ENCODE measurements at regions not wholly inside any gene's neighbourhood (a gene's known extent, or its start where the extent isn't known, plus 50 kb on each side); places are given as distances from the start of the nearest gene placed in this dataset.

GRCh38 chr6:147765541-147765940 is 257.1 kb downstream of the SAMD5 start:
- TF ChIP-seq CTCF (IDR thresholded peaks at IDR 0.05; ENCODE audit: insufficient read depth, low read depth, low read length) (no peak), EZH2 (IDR thresholded peaks at IDR 0.05; ENCODE audit: insufficient read depth, low read length) (no peak)

Measured in astrocyte (in vitro differentiated cells and primary cell).